HAP-1 (cell line): ENCODE measurements at regions not wholly inside any gene's neighbourhood (a gene's known extent, or its start where the extent isn't known, plus 50 kb on each side); places are given as distances from the start of the nearest gene placed in this dataset.

ENCODE experiments used
- DNase-seq, 2 experiments: peaks; one replicate each; pipeline ENCODE4 v3.0.0-alpha.2; 2016 to 2020; ENCODE audit warnings: low spot score in 2 of 2
- H3K27me3 ChIP-seq: fragments of 250-450 bp; sonication (Bioruptor Pico); 2 replicates; pipeline ENCODE4 v1.5.1; 2020; ENCODE audit warnings: low read depth, mild to moderate bottlenecking, moderate library complexity
- H3K36me3 ChIP-seq: fragments of 250-450 bp; sonication (Bioruptor Pico); replicated peaks from 2 replicates; pipeline ENCODE4 v1.5.1; 2020; ENCODE audit warnings: mild to moderate bottlenecking
- H3K4me1 ChIP-seq: fragments of 250-450 bp; sonication (Bioruptor Pico); 2 replicates; pipeline ENCODE4 v1.5.1; 2020; ENCODE audit warnings: mild to moderate bottlenecking
- H3K4me3 ChIP-seq: fragments of 250-450 bp; sonication (Bioruptor Pico); 2 replicates; pipeline ENCODE4 v1.5.1; 2020; ENCODE audit warnings: mild to moderate bottlenecking, moderate library complexity
- H3K9me3 ChIP-seq: fragments of 250-450 bp; sonication (Bioruptor Pico); 2 replicates; pipeline ENCODE4 v1.5.1; 2020; ENCODE audit warnings: mild to moderate bottlenecking, moderate library complexity
- in situ Hi-C: fragments of 300-500 bp; cut with MboI; formaldehyde crosslinking; loops from 3 replicates; pipeline ENCODE4 v1.14.3; 2020; ENCODE audit warnings: low sequenced_read_pairs, inconsistent platforms, mixed read lengths

DNA sequence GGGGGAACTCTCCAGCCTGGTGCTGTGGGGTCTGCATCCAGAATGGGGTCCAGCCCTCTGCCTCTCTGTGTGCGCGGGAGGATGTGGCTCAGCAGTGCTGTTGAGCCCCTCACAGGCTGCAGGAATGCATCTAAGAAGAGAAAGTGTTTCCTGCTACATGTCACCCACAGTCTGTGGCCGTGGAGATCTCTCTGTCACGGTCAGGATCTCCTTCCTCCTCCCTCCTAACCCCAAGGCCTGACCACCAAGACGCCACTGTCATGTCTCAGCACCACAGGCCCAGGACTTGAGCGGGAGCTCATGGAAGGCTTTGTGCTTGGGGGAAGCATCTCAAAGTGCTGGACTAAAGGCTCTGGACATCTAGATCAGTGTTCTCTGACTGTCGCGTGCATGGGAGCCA lies 90.1 kb downstream of the SREK1 start:
- in situ Hi-C loops, result no loop called here
- no peaks in the 10 kb centered on the region for H3K36me3 ChIP-seq
- no peaks in the 10 kb centered on the region for H3K9me3 ChIP-seq
- H3K27me3 ChIP-seq, result no peaks in the 10 kb centered on the region
- DNase-seq, result no peak
- no peak overlapping the region for H3K4me3 ChIP-seq
- H3K4me1 ChIP-seq, result no peaks in the 10 kb centered on the region

DNA sequence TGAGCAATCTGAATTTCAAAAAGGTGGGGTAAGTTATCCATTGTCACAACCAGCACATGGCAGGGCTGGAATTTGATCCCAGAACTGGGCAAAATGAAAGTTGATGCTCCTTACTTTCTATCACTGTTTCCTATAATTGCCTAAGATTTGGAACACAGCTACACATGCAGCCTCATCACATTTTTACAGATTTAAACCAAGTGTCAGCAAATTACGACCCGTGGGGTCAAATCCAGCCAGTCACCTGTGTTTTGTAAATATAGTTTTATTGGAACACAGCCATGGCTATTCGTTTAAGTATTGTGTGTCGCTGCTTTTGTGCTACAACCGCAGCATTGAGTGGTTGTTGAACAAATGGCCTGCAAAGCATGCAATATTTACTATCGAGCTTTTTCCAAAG lies 94.3 kb downstream of the SREK1 start:
- no peak overlapping the region for H3K4me3 ChIP-seq
- in situ Hi-C loops, result no loop called here
- no peak for DNase-seq
- H3K27me3 ChIP-seq, result peaks cover 3% of the 10 kb centered on the region; the same call in 1 of the 2 replicates
- H3K4me1 ChIP-seq, result no peaks in the 10 kb centered on the region
- H3K9me3 ChIP-seq, result no peaks in the 10 kb centered on the region
- H3K36me3 ChIP-seq, result no peaks in the 10 kb centered on the region

DNA sequence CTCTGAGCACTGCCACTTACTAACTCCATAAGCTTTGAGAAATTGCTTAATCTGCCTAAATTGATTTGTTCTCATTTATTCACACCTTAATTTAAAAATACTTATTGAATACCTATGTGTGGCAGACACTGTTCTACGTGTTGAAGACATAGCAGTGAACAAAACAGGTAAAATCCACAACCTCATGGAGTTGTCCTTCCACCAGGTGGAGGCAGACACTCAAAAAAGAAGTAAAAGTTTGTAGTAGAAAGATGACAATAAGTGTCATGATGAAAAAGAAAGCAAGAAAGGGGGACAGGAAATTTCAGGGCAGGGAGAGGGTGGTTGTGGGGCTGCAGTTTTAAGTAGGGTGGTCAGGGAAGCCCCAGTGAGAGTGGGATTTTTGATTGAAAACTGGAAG lies 94.9 kb downstream of the SREK1 start:
- Histone ChIP-seq H3K27me3 (peaks cover 3% of the 10 kb centered on the region; the same call in 1 of the 2 replicates), H3K4me3 (no peak overlapping the region), H3K4me1 (no peaks in the 10 kb centered on the region), H3K9me3 (no peaks in the 10 kb centered on the region), H3K36me3 (no peaks in the 10 kb centered on the region)
- no peak for DNase-seq
- in situ Hi-C loops, result no loop called here

- in situ Hi-C loops, result no loop called here
- Histone ChIP-seq H3K4me3 (no peak overlapping the region), H3K36me3 (no peaks in the 10 kb centered on the region), H3K9me3 (no peaks in the 10 kb centered on the region), H3K27me3 (peaks cover 3% of the 10 kb centered on the region; the same call in 1 of the 2 replicates), H3K4me1 (no peaks in the 10 kb centered on the region)
- no peak for DNase-seq
Observed at GRCh38 chr5:66241136-66241825, 97.2 kb downstream of the SREK1 start.

DNA sequence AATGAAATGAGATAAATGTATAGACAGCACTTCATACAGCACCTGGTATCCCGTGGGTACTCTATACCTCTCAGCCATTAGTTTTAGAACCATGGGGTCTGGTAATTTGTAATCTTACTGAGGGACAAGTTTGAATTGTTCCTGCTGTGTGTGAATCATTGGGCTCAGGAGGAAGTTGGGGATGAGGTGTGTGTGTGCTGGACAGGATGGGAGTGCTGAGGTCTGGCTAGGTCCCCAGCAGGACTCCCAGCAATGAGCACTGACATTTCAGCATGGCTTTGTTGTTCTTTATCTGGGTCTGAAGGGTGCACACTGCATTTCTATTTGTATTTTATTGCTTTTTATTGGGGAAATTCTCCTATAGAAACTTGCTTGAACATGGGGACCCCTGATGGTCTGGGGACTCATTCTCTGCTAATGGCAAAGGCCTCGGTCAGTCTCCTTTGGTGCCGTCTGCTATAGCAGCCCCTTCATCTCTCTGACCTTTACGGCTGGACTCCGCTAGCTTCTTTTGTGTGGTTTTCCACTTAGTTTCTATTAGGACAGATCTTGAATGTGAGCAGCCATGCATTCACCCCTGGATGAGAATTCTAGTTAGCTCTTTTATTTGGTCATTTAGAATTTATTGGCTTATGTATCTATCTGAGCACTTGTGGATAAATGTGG lies 98.1 kb downstream of the SREK1 start:
- Histone ChIP-seq H3K27me3 (peaks cover 3% of the 10 kb centered on the region; the same call in 1 of the 2 replicates), H3K9me3 (no peaks in the 10 kb centered on the region)

DNA sequence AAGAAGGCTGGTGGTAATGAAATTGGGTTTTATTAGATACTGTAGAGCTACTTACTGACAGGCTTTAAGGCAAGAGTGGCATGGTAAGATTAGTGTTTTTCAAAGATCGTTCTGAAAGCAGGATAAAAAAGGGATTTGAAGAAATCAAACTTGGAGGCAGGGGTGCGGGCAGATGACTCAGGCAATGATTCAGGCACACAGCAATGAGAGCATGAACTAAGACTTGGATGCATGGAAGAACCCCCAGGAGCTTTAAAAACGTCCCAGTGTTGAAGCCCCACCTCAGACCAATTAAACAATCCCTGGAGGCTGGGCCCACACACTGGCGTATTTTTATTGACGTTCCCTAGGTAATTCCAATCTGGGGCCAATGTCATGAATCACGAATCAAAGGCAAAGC lies 102.5 kb downstream of the SREK1 start:
- Histone ChIP-seq H3K4me1 (no peaks in the 10 kb centered on the region), H3K4me3 (no peak overlapping the region), H3K9me3 (no peaks in the 10 kb centered on the region), H3K36me3 (no peaks in the 10 kb centered on the region), H3K27me3 (peaks cover 3% of the 10 kb centered on the region; the same call in 1 of the 2 replicates)
- in situ Hi-C loops, result no loop called here
- DNase-seq, result no peak

More for the DNA sequence above, 98.1 kb downstream of the SREK1 start:
- Histone ChIP-seq H3K4me3 (no peak overlapping the region), H3K36me3 (no peaks in the 10 kb centered on the region), H3K4me1 (no peaks in the 10 kb centered on the region)
- in situ Hi-C loops, result no loop called here
- no peak for DNase-seq

DNA sequence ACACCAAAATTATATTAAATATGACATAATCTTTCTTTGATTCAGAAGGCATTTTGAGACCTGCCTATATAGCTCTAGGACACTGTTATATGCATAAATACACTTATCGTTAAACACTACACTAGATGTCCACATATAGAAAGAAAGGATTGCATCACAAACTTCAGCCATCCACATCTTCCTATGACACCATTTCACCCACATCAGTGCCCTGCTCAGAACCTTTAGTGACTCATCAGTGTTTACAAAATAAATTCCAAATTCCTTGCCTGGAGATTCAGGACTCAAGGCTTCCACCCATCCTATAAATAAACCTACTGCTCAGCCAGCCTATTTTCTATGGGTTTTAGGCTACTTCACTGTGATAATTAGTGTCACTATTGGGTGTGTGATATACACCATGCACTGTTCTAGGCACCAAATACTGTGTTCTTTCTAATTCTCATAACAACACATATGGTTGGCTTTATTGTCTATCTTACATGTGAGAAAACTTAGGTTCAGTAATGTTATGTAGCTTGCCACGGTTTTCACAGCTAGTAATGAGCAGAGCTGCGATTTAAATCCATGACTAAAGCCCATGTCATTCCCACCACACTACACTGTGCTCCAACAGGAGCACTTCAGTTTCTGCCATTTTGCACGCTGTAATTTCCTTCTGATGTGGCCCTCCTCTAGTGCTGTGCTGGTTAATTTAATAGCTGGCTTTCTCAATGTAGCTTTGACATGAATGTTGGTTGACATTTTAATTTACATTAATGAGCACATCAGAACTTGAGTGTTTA lies 103.3 kb downstream of the SREK1 start:
- in situ Hi-C loops, result no loop called here
- peaks cover 3% of the 10 kb centered on the region; the same call in 1 of the 2 replicates for H3K27me3 ChIP-seq
- H3K4me1 ChIP-seq, result no peaks in the 10 kb centered on the region
- H3K36me3 ChIP-seq, result no peaks in the 10 kb centered on the region
- no peak overlapping the region for H3K4me3 ChIP-seq
- no peaks in the 10 kb centered on the region for H3K9me3 ChIP-seq
- DNase-seq, result no peak

DNA sequence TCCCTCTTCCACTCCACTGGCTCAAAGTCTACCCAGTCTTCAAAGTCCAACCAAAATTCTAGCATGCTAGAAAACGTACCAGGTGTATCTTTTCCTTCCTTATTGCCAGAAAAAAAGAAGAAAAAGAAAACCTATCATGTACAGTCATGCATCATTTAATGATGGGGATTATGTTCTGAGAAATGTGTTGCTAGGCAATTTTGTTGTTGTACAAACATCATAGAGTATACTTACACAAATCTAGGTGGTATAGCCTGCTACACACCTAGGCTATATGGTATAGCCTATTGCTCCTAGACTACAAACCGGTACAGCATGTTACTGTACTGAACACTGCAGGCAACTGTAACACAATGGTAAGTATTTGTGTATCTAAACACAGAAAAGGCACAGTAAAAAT lies 104.8 kb downstream of the SREK1 start:
- Histone ChIP-seq H3K9me3 (no peaks in the 10 kb centered on the region), H3K36me3 (no peaks in the 10 kb centered on the region), H3K27me3 (0 out of 2 replicates have a peak, but pooled peaks cover 3% of the 10 kb centered on the region), H3K4me1 (no peaks in the 10 kb centered on the region), H3K4me3 (no peak overlapping the region)
- in situ Hi-C loops, result no loop called here
- no peak for DNase-seq

DNA sequence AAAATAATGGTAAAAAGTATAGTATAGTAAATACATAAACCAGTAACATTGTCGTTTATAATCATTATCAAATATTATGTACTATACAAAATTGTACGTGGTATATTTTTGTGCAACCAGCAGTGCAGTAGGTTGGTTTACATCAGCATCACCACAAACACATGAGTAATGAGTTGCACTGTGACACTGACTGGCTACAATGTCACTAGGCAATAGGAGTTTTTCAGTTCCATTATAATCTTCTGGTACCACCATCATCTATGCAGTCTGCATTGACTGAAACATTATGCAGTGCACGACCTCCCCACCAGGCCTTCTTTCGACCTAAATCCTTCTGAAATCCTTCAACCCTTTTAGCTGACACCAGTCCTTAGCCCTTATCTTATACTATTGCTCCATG lies 105.8 kb downstream of the SREK1 start:
- H3K36me3 ChIP-seq, result no peaks in the 10 kb centered on the region
- no peaks in the 10 kb centered on the region for H3K9me3 ChIP-seq
- DNase-seq, result no peak
- no peak overlapping the region for H3K4me3 ChIP-seq
- no peaks in the 10 kb centered on the region for H3K4me1 ChIP-seq
- 0 out of 2 replicates have a peak, but pooled peaks cover 3% of the 10 kb centered on the region for H3K27me3 ChIP-seq
- in situ Hi-C loops, result no loop called here

DNA sequence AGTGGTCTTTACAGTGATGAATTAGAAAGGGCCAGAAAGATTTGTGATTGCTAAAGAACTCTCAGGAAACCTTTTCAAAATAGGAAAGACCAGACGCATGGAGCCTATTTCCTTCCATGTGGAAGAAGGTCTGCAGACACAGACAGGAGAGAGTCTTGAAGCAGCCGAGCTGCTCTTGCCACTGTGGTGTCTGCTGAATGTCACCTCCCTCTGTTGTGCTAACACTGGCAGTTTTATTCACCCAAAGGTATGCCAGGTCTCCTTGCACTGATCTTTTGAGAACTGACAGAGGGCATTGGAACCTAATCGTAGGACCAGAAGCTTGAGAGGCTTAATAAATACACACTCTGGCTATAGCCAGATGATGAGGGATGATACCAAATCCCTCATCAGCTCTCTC lies 108.7 kb downstream of the SREK1 start:
- no peak overlapping the region for H3K4me3 ChIP-seq
- H3K36me3 ChIP-seq, result no peaks in the 10 kb centered on the region
- no peaks in the 10 kb centered on the region for H3K9me3 ChIP-seq
- H3K4me1 ChIP-seq, result no peaks in the 10 kb centered on the region
- in situ Hi-C loops, result no loop called here
- H3K27me3 ChIP-seq, result 0 out of 2 replicates have a peak, but pooled peaks cover 3% of the 10 kb centered on the region
- DNase-seq, result no peak

- Histone ChIP-seq H3K27me3 (0 out of 2 replicates have a peak, but pooled peaks cover 3% of the 10 kb centered on the region), H3K4me1 (no peaks in the 10 kb centered on the region), H3K36me3 (no peaks in the 10 kb centered on the region), H3K9me3 (no peaks in the 10 kb centered on the region), H3K4me3 (no peak overlapping the region)
- in situ Hi-C loops, result no loop called here
- DNase-seq, result no peak
Observed at GRCh38 chr5:66255714-66256113, 111.6 kb downstream of the SREK1 start.

- in situ Hi-C loops, result no loop called here
- Histone ChIP-seq H3K36me3 (no peaks in the 10 kb centered on the region), H3K4me1 (no peaks in the 10 kb centered on the region), H3K27me3 (peaks cover 18% of the 10 kb centered on the region), H3K4me3 (no peak overlapping the region), H3K9me3 (no peaks in the 10 kb centered on the region)
- DNase-seq, result no peak
Observed at GRCh38 chr5:66273121-66273520, 129.0 kb downstream of the SREK1 start.

GRCh38 chr5:66276986-66277385 lies 132.9 kb downstream of the SREK1 start:
- DNase-seq, result no peak
- Histone ChIP-seq H3K9me3 (no peaks in the 10 kb centered on the region), H3K4me1 (no peaks in the 10 kb centered on the region), H3K36me3 (no peaks in the 10 kb centered on the region), H3K27me3 (peaks cover 15% of the 10 kb centered on the region), H3K4me3 (no peak overlapping the region)
- in situ Hi-C loops, result no loop called here

DNA sequence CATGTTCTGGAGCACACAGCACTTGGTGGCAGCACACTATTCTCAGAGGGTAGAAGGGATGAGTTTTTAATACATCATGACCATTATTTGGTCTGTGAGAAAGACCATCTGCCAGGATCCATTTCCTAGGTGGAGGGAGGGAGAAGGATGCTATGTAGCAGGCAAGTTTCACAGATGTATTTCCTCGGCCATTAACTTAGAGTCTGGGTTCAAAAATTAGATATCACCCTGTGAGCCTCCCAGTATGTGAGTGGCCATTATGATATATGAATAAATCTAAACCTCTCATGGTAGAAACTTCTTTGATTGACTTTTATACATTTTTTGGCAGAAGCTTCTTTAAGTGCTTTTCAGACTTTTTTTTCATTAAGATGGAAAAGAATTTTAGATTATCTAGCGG lies 133.9 kb downstream of the SREK1 start:
- peaks cover 13% of the 10 kb centered on the region for H3K27me3 ChIP-seq
- H3K9me3 ChIP-seq, result no peaks in the 10 kb centered on the region
- no peaks in the 10 kb centered on the region for H3K36me3 ChIP-seq
- in situ Hi-C loops, result no loop called here
- DNase-seq, result no peak
- no peaks in the 10 kb centered on the region for H3K4me1 ChIP-seq
- H3K4me3 ChIP-seq, result no peak overlapping the region
